ENCODE measurements at regions not wholly inside any gene's neighbourhood (a gene's known extent, or its start where the extent isn't known, plus 50 kb on each side); places are given as distances from the start of the nearest gene placed in this dataset.

DNA sequence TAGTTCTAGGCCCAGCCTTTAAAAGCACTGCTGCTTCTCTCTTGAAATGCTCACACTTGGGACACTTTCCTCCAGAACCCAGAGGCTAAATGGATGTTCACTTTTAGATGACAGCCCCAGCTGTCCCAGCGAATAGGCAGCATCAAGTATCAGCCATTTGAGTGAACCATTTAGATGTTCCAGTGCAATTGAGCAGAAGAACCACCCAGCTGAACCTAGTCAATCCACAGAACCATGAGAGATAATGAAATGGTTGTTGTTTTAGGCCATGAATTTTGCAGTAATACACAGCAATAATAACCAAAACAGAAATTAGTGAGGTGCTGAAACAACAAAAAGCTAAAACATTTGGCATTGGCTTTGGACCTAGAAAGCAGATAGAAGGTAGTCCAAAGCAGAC is 273.9 kb downstream of the ETV1 start:
- no peaks in the 10 kb centered on the region for H3K27me3 ChIP-seq (replicated peaks in 1 of 4; ENCODE audit: control extremely low read depth in 1 of 4, control insufficient read depth in 3 of 4, insufficient read depth in 4 of 4, low read length in 3 of 4)
- Mint-ChIP-seq H3K27me3 (no peaks in the 10 kb centered on the region), H3K27ac (no peak overlapping the region), H3K4me1 (no peaks in the 10 kb centered on the region), H3K9me3 (ENCODE audit: insufficient read depth) (peaks cover 7% of the 10 kb centered on the region), H3K4me3 (no peak overlapping the region)
- TF ChIP-seq, protein P1, sequence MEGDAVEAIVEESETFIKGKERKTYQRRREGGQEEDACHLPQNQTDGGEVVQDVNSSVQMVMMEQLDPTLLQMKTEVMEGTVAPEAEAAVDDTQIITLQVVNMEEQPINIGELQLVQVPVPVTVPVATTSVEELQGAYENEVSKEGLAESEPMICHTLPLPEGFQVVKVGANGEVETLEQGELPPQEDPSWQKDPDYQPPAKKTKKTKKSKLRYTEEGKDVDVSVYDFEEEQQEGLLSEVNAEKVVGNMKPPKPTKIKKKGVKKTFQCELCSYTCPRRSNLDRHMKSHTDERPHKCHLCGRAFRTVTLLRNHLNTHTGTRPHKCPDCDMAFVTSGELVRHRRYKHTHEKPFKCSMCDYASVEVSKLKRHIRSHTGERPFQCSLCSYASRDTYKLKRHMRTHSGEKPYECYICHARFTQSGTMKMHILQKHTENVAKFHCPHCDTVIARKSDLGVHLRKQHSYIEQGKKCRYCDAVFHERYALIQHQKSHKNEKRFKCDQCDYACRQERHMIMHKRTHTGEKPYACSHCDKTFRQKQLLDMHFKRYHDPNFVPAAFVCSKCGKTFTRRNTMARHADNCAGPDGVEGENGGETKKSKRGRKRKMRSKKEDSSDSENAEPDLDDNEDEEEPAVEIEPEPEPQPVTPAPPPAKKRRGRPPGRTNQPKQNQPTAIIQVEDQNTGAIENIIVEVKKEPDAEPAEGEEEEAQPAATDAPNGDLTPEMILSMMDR (IDR thresholded peaks at IDR 0.05) = no peak
- no peak for TF ChIP-seq EZH2 (IDR thresholded peaks at IDR 0.05; ENCODE audit: borderline replicate concordance, insufficient read depth, low read depth, low read length, poor library complexity, severe bottlenecking)
- no peak overlapping the region for H3K27ac ChIP-seq (ENCODE audit: low read length in 2 of 2)
- DNase-seq = no peak
- no peaks in the 10 kb centered on the region for H4K20me1 ChIP-seq (ENCODE audit: control insufficient read depth, insufficient read depth, low read length, poor library complexity, severe bottlenecking)
- ChIA-PET POLR2A (no interaction called here), CTCF (no interaction called here)
- no peaks in the 10 kb centered on the region for H3K4me1 ChIP-seq (ENCODE audit: control insufficient read depth in 2 of 2, insufficient read depth in 2 of 2, low read length in 2 of 2)
- WGBS (ENCODE audit: insufficient coverage) = no CpG with 5 or more reads among the region's 1 CpG
- H3K4me3 ChIP-seq (ENCODE audit: control extremely low read depth in 1 of 5, extremely low read depth in 1 of 5, insufficient read depth in 1 of 5, low read depth in 2 of 5, low read length in 4 of 5) = no peak overlapping the region
- no peak overlapping the region for H3K9ac ChIP-seq (ENCODE audit: low read length)
- H3K9me3 ChIP-seq (ENCODE audit: control extremely low read depth in 1 of 3, control insufficient read depth in 2 of 3, insufficient read depth in 1 of 3, low read length in 2 of 3) = peaks cover 0 to 3% (median 0%) of the 10 kb centered on the region in 3 donors
- H3K79me2 ChIP-seq (ENCODE audit: control insufficient read depth, insufficient read depth, low read length) = no peaks in the 10 kb centered on the region
- no peak overlapping the region for H3K4me2 ChIP-seq (replicated peaks; ENCODE audit: low read depth, low read length, poor library complexity, severe bottlenecking)
- H2AFZ ChIP-seq (ENCODE audit: insufficient read depth, low read depth, low read length, poor library complexity, severe bottlenecking) = no peak overlapping the region
- intact Hi-C loops (cut with micrococcal nuclease) = no loop called here
- ATAC-seq (ENCODE audit: low read depth) = no peak
- H3K36me3 ChIP-seq (replicated peaks in 1 of 2; ENCODE audit: control extremely low read depth in 1 of 2, control insufficient read depth in 1 of 2, extremely low read depth in 1 of 2, insufficient read depth in 2 of 2, low read length in 1 of 2) = no peaks in the 10 kb centered on the region

DNA sequence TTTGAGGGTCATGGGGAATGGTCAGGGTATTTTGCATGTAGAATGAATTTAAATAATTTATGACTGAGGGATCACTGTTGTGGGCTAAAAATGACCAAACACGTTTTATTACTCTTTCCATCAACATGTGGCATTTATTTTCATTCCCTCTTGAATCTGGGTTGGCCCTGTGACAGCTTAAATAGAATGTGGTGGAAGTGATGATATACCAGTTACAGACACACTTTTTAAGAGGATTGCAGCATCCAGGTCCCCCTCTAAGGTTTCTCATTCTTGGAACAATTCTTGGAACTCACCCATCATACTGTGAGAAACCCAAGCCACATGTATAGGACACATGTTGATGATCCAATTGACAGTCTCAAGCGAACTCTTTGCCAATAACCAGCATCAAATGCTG is 272.4 kb downstream of the ETV1 start:
- H3K27me3 ChIP-seq (replicated peaks in 1 of 4; ENCODE audit: control extremely low read depth in 1 of 4, control insufficient read depth in 3 of 4, insufficient read depth in 4 of 4, low read length in 3 of 4) = no peaks in the 10 kb centered on the region
- peaks cover 0 to 3% (median 0%) of the 10 kb centered on the region in 3 donors for H3K9me3 ChIP-seq (ENCODE audit: control extremely low read depth in 1 of 3, control insufficient read depth in 2 of 3, insufficient read depth in 1 of 3, low read length in 2 of 3)
- ATAC-seq (ENCODE audit: low read depth) (no peak), DNase-seq (no peak)
- no peak overlapping the region for H3K4me2 ChIP-seq (replicated peaks; ENCODE audit: low read depth, low read length, poor library complexity, severe bottlenecking)
- WGBS (ENCODE audit: insufficient coverage) = 88% methylated on average over 1 of the region's 2 CpGs
- Mint-ChIP-seq H3K27me3 (no peaks in the 10 kb centered on the region), H3K4me3 (no peak overlapping the region), H3K27ac (no peak overlapping the region), H3K4me1 (no peaks in the 10 kb centered on the region), H3K9me3 (ENCODE audit: insufficient read depth) (peaks cover 7% of the 10 kb centered on the region)
- no peaks in the 10 kb centered on the region for H3K36me3 ChIP-seq (replicated peaks in 1 of 2; ENCODE audit: control extremely low read depth in 1 of 2, control insufficient read depth in 1 of 2, extremely low read depth in 1 of 2, insufficient read depth in 2 of 2, low read length in 1 of 2)
- no peak overlapping the region for H3K27ac ChIP-seq (ENCODE audit: low read length in 2 of 2)
- TF ChIP-seq, protein P1 (IDR thresholded peaks at IDR 0.05) = no peak
- no peak for TF ChIP-seq EZH2 (IDR thresholded peaks at IDR 0.05; ENCODE audit: borderline replicate concordance, insufficient read depth, low read depth, low read length, poor library complexity, severe bottlenecking)
- H3K4me1 ChIP-seq (ENCODE audit: control insufficient read depth in 2 of 2, insufficient read depth in 2 of 2, low read length in 2 of 2) = no peaks in the 10 kb centered on the region
- ChIA-PET CTCF (no interaction called here), POLR2A (no interaction called here)
- no peaks in the 10 kb centered on the region for H4K20me1 ChIP-seq (ENCODE audit: control insufficient read depth, insufficient read depth, low read length, poor library complexity, severe bottlenecking)
- H3K4me3 ChIP-seq (ENCODE audit: control extremely low read depth in 1 of 5, extremely low read depth in 1 of 5, insufficient read depth in 1 of 5, low read depth in 2 of 5, low read length in 4 of 5) = no peak overlapping the region
- no peak overlapping the region for H2AFZ ChIP-seq (ENCODE audit: insufficient read depth, low read depth, low read length, poor library complexity, severe bottlenecking)
- intact Hi-C loops (cut with micrococcal nuclease) = no loop called here
- no peak overlapping the region for H3K9ac ChIP-seq (ENCODE audit: low read length)
- no peaks in the 10 kb centered on the region for H3K79me2 ChIP-seq (ENCODE audit: control insufficient read depth, insufficient read depth, low read length)
